GM12872 (cell line): ENCODE measurements at regions not wholly inside any gene's neighbourhood (a gene's known extent, or its start where the extent isn't known, plus 50 kb on each side); places are given as distances from the start of the nearest gene placed in this dataset.

ENCODE experiments used
- TF ChIP-seq, protein P1 (sequence below): IDR thresholded peaks from 3 replicates; pipeline ENCODE4 v1.5.1; 2011; ENCODE audit warnings: low read depth, mild to moderate bottlenecking, low read length, moderate library complexity; ENCODE audit not compliant: insufficient read depth

DNA sequence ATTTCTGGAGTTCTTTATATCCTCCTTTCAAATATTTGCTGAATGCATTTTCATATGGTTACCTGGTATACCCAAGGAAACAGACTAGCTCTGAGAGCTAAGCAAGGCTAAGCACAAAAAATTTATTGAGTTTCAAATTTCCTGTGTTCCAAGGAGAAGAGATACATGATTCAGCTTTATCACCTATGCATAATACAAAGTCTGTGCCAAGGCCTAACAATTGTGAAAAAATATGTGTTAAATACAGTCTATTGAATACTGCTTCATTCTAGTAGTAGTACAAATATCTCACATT lies 103.7 kb upstream of the LGR5 start:
- TF ChIP-seq, protein P1, sequence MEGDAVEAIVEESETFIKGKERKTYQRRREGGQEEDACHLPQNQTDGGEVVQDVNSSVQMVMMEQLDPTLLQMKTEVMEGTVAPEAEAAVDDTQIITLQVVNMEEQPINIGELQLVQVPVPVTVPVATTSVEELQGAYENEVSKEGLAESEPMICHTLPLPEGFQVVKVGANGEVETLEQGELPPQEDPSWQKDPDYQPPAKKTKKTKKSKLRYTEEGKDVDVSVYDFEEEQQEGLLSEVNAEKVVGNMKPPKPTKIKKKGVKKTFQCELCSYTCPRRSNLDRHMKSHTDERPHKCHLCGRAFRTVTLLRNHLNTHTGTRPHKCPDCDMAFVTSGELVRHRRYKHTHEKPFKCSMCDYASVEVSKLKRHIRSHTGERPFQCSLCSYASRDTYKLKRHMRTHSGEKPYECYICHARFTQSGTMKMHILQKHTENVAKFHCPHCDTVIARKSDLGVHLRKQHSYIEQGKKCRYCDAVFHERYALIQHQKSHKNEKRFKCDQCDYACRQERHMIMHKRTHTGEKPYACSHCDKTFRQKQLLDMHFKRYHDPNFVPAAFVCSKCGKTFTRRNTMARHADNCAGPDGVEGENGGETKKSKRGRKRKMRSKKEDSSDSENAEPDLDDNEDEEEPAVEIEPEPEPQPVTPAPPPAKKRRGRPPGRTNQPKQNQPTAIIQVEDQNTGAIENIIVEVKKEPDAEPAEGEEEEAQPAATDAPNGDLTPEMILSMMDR, result no peak

DNA sequence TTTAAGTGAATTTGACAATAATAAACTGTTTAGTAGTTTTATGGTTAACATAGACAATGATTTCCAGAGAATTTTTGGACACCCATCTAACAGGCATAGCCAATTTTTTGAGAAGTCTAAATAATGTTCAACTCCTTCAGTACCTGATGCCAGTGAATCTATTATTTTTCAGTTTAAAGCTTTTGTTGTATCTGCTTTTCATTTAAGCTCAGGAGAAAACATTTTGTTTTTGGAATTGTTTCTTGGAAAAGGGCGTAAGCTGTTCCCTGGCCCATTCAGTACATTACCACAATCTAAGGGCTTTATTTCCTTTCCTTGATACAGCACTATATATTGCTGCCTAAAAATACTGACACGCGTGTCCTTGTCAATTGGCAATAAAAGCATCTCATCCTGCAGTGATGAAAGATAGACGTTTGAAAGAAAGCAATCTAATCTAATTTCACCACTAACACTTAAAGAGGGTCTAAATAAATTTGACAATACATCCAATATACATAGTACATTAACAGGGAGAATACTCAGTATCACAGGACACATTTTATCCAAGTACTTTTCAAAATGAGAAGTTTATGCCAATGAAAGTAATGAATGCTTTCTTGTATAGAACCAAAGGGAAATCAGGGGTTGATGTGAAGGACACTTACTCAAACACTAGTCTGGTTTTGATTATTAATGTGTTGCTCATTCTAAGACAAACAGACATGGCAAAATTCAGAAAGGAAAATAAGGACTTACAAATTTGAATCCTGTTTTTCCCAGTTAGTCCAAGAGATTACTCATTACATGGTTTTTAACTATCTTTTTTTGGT lies 104.2 kb upstream of the LGR5 start:
- TF ChIP-seq, protein P1, result no peak

DNA sequence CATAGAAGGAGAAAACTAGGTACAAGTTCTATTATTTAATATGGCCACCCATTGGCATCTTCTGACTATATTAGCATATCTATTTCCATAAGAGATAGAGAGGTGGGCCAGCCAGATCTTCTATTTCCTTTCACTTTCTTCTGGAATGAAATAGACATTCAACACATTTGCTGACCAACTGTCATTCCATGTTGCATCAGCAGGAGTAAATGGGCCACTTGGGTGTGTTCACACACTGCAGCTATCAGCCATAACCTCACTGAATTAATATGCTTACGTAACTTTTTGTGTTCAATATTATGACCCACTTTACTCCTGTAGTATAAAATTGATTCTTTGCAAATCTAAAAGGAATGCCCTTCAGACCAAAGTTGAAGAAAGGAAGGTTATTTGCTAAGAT lies 106.2 kb upstream of the LGR5 start:
- TF ChIP-seq, protein P1, result no peak

DNA sequence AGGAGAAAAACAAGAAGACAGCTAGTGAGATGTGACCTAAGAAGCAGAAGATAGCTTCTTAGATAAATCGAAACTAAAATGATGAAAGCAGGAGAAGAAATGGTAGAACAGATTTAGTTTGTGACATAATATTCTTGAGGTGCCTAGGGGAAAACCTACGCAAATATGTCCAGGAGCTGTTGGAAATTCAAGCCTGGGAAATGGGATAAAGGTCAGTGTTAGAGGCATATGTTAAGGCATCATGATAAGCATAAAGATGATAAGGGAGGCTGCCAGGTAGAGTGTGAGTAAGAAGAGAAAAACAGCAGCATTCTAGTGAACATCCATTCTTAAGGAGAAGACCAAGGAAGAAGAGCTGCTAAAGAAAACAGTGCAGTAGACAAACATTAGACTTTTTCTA lies 109.6 kb upstream of the LGR5 start:
- TF ChIP-seq, protein P1, result no peak

DNA sequence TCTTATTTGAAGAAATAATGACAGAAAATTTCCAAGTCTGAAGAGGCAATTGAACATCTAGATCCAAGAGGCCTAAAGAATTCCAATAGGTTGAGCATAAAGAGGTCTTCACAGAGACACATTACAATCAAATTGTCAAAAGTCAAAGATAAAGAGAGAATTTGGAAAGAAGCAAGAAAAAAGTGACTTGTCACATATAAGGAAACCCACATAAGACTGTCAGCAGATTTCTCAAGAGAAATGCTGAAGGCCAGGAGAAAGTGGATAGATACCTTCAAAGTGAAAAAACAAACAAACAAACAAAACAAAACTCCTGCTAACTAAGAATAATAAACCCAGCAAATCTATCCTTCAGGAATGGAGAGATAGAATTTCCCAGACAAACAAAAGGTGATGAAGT lies 118.1 kb upstream of the LGR5 start:
- TF ChIP-seq, protein P1, result no peak

DNA sequence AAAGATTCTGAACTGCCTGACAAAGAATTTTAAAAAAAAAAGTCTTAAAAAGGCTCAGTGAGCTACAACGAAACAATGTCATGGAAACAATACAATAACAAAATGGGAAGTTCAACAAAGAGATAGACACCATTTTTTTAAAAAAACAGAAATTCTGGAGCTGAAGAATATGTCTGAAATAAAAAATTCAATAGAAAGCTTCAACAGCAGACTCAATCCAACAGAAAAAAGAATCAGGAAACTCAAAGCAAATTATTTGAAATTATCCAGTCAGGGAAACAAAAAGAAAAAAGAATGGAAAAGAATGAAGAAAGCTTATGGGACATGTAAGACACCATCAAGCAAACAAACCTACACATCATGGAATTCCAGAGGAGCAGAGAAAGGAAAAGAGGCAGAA lies 118.5 kb upstream of the LGR5 start:
- TF ChIP-seq, protein P1, result no peak

DNA sequence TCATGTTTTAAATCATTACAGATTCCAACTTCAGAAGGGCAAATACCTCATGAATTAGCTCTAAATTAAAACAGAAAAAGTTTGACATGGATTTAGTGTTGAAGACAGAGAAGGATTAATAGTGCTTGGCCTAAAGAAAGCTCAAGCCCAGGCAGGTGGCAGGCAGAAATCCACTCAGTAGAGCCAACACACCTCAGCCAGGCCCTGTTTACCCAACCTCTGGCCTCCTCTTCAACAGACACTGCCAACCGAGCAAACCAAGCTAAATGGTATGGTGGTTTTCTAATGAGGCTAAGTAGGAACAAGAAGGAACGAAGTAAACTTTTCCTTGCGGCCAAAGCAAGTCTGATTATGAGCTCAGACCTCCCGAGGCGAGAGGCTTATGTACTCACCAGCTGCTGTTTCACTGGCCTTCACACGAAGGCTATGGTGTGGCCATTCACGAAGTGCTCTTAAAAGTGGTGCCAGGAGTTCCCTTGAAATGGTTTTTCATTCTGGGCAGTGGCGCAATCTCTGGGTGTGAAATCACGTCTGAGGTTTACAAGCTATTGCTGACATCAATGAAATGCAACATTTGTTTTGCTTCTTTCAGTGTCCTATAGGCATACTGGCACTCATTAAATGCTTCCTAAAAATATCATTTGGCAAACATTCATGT lies 124.1 kb upstream of the LGR5 start:
- TF ChIP-seq, protein P1, result no peak
